Uterus (tissue), 2 donors: ENCODE measurements at regions not wholly inside any gene's neighbourhood (a gene's known extent, or its start where the extent isn't known, plus 50 kb on each side); places are given as distances from the start of the nearest gene placed in this dataset.

ENCODE experiments used
- POLR2A ChIP-seq, 2 donors: fragments of 450-650 bp; IDR thresholded peaks; one replicate each; pipeline ENCODE4 v1.6.1; 2016; ENCODE audit warnings: antibody characterized with exemption in 2 of 2, mild to moderate bottlenecking in 1 of 2, moderate library complexity in 1 of 2
- TF ChIP-seq, protein P1 (sequence below), 4 experiments: fragments of 200-600 bp in 2 of 4; fragments of 450-650 bp in 2 of 4; sonication (generic) in 2 of 4; IDR thresholded peaks; one replicate each; pipeline ENCODE4 v1.5.1; 2016 to 2019; ENCODE audit warnings: antibody characterized with exemption in 4 of 4, mild to moderate bottlenecking in 2 of 4, moderate library complexity in 1 of 4

DNA sequence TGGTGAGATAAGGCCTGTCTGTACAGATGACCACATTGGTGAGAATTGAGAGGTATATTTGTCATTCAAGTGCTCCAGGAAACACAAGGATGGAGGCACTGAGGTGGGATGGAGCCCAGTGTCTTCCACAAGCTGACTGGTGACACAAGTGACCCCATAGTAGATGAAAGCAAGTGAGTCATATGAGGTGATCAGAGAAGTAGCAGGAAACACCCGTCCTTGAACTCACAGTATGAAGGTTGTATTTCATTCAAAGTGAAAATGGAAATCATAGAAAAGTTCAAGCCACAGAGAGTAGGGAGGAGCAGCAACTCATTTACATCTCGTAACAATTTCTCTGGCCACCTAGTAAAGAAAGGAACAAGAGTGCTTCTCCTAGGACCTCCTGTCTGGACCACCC lies 609.8 kb downstream of the HS3ST4 start:
- TF ChIP-seq, protein P1, sequence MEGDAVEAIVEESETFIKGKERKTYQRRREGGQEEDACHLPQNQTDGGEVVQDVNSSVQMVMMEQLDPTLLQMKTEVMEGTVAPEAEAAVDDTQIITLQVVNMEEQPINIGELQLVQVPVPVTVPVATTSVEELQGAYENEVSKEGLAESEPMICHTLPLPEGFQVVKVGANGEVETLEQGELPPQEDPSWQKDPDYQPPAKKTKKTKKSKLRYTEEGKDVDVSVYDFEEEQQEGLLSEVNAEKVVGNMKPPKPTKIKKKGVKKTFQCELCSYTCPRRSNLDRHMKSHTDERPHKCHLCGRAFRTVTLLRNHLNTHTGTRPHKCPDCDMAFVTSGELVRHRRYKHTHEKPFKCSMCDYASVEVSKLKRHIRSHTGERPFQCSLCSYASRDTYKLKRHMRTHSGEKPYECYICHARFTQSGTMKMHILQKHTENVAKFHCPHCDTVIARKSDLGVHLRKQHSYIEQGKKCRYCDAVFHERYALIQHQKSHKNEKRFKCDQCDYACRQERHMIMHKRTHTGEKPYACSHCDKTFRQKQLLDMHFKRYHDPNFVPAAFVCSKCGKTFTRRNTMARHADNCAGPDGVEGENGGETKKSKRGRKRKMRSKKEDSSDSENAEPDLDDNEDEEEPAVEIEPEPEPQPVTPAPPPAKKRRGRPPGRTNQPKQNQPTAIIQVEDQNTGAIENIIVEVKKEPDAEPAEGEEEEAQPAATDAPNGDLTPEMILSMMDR (IDR thresholded peaks at IDR 0.05): no peak
- no peak for TF ChIP-seq POLR2A (IDR thresholded peaks at IDR 0.05)
